Germinal center (tissue), 1 donor: ENCODE measurements at regions not wholly inside any gene's neighbourhood (a gene's known extent, or its start where the extent isn't known, plus 50 kb on each side); places are given as distances from the start of the nearest gene placed in this dataset.
"Not testable (repeated sequence)": the region's sequence is repeated elsewhere in the genome, so short reads cannot be mapped to it uniquely, and the experiment has no call there.

Experiments used
- DNase-seq: peaks from one replicate; pipeline ENCODE4 v3.0.0; 2012; ENCODE audit warnings: mixed read lengths, low spot score

DNA sequence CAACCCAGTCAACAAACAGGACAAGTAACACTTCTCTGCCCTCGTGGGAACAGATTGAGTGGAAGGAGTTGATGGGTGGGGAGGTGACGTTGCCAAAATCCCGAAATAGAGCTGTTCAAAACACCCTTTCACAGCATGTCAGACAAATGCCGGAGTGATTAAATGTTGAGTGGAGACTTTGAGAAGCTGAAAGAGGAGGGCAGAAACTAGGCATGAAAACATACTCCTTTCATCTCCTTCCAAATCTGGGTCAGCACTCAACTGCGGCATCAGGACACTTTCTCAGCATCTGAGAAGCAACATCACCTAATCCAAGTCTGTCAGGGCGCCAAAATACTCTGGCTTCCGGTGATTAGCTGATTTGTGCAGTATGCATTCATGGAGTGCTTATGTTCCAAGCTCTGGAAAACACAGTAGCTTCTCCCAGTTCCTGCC lies 51.5 kb upstream of the MRI1 start:
- no peak for DNase-seq

DNA sequence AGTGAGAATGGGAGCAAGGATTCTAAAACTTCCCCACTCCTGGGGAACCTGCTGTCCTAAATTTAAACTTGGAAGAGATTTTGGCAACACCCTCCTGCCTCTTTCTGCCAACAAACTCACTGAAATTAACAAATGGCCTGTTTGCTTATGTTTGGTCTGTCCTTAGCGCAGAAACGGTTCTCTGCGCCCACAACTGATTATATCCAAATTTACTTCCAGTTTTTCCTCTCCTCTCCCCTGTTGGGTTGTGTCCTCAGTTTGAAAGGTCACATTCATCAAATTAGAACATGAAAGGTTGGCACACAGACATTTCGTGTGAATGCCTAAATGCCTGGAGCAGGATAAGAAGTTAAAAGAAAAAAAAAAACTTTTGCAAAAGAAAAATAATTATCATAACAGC lies 56.4 kb upstream of the MRI1 start:
- DNase-seq = no peak

DNA sequence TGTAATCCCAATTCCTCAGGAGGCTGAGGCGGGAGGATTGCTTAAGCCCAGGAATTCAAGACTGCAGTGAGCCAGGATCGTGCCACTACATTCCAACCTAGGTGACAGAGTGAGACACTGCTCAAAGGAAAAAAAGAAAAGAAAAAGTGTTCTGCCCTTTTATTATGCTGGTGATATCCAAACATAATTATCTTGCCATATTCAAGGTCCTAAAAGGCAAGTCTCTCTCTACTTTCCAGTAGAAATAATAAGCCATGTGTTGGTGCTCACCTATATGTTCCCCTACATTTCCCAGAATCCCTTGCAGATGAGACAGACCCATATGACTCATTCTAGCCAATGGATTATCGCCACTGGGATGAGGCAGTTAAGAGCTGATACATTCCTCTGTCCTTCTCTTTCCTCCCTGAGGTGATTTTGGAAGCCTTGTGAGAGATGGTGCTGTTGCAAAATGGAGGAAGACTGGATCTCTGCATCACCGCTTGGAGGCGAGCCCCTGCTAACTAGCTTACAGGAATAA lies 58.3 kb upstream of the MRI1 start:
- no peak for DNase-seq

DNA sequence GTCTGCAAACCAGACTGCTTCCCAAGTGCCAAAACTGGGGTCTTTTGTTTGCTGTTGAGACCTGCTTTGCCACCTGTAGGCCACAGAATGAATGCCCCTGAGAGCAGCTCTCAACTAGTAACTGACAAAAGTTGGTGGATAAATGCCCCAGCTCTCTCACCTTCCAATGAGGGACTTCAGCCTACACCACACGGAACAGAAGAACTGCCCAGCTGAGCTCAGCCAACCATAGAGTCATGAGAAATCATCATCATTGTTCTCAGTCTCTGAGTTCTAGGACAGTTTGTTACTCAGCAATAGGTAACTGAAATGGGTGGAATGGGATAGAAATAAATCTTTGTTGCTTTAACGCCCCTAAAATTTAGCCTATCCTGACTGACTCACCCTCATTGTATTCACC lies 59.1 kb upstream of the MRI1 start:
- no peak for DNase-seq

DNA sequence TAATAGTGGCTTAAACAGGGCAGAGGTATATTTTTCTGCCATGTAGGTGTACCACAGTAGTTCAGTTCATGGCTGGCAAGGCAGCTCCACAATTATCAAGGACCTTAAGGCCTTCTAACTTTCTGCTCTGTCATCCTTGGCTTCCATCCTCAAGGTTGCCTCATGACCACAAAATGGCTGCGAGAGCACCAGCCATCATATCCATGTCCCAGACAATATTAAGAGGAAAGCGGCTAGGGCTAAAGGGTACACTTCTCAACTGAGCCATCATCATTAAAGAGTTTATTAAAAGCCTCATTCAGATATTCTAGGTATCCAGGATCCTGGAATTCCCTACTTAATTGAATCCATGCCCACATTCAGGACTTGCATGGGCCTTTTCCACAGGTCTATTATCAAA lies 62.7 kb upstream of the MRI1 start:
- DNase-seq = no peak

DNA sequence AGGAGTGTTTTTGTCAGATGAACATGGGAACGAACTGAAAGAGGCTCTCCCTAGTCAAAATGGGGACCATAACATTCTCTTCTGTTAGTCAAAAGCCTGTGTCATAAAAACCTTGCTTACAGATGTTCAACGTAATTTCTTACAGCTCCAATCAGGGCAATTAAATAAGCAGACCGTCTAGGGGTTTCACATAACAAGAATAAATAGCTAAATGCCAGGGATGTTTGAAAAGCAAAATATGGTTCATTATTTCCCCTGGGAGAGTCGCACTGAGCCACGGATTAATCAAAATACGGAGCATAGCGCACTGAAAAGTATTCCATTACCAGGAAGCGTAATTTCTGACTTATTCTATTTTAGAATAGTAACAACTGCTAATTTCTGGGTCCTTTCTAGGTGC lies 63.7 kb upstream of the MRI1 start:
- no peak for DNase-seq

DNA sequence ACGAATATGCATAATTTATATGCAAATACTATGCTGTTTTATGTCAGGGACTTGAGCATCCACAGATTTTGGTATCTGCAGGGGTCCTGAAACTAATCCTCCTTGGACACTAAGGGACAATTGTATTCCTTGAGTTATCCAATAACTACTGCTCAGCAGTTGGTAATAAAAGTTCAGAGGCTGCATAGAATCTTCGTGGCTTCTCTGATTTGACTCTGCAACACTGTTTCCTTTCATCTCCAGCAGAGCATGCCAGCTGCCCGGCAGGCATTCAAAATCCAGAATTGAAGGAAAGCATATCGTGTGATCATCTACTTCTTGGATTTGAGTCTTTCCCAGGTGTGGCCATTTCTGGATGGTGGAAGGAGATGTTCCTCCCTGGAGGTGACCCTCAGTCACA lies 64.5 kb upstream of the MRI1 start:
- no peak for DNase-seq

DNA sequence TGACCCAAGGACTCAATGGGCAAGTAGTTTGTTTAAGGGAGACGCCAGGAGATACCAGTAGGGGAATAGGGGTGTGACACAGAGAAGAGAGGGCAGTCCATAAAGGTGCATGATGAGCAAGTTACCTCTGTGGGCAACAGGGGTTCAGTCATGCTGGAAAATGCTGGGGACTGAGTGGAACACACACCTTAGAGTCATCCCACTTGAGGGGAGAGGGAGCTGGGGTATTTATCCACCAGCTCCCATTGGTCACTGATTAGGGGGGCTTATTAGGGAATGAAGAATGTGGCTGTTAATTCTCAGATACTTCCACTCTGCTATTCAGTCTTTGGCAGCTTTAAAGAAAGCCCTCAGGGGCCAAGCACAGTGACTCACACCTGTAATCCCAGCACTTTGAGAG lies 67.5 kb upstream of the MRI1 start:
- no peak for DNase-seq

DNA sequence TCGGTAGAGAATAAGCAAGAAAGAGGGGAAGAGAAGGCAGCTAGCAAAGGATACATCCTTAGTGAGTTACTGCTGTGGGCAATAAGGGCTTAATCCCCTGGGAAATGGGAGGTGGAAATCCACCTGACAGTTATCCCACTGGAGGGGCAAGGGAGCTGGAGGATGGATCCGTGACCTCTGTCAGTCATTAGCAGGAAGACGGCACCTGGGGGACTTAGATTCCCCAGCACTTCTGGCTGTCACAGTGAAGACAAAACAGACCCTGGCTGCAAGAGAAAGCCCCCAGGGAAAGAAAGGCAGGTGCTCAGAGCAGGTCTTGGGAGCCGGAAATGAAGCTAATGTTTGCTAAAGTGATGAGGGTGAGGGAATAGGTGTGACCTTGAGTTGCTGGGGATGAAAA lies 70.4 kb upstream of the MRI1 start:
- no peak for DNase-seq

DNA sequence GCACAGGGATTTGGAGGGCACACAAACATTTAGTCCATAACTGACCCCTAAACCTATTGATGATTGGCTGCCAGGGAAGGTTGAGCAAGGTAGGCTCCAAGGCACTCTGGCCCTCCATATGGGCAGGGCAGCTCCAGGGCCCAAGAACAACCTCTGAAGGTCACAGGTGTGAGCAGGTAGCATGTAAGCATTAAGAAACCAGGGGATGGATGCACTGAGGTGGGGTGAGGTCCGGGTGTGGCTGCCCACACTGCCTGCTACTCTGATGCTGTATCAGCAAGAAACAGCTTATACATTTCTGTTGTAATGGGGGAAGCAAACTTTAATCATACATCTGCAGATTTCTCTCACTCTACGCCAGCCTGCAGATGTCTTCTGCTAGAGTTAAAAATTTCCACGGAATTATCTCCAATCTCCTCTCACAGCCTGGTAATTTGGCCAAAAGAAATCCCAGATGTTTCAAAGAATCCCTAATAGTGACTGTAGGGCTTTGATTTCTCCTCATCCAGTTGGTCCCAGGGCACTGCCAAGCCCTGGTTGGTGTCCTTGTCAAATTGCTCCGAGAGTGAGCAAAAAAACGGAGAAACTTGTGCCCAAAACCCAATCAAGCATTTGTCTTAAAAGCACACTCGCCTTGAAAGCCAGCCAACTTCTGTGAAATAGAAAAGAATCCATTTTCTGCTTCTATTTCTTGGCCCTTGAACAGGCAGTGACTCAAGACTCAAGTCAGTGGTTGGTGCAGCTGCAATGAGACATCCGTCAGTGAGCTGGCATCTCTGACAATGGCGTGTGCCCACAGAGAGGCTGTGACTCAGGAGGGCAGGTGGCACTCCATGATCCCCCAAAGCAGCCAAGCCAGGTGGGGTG lies 72.5 kb upstream of the MRI1 start:
- DNase-seq = no peak

DNA sequence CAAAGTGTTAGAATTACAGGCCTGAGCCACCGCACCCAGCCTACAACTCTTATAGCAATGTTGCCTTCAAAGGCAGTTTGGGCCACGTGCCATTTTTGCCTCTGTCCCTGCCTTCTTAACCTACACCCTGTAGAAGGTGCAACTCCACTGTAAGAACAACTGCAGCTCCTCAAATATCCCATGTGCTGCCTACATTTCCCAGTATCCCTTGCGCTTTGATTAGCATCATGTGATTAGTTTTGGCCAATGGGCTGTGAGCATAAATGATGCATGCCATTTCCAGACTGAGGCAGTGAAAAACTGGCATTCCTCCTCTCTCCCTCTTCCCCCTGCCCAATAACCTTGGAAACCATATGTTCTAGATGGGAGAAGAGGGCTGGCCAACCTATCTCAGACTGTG lies 75.2 kb upstream of the MRI1 start:
- peak; percentile 47 for DNase-seq

DNA sequence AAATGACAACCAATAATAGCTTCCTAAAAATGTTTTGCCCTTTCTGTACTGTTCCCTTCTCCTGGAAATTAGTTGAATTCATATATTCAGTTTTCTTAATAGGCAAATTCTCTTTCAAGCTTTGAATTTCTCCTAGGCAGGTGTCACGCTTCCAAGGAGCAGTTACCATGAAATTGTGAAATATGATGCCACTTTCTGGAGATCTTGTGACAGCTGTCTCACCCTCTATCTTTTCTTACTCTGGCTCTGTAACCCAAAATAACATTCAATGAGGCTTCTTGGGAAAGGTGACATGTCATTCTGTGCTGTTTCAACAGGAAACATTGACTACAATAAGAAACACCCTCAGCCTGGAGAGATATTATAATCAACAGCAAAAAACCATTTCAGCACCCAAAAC lies 80.3 kb upstream of the MRI1 start:
- no peak for DNase-seq

DNA sequence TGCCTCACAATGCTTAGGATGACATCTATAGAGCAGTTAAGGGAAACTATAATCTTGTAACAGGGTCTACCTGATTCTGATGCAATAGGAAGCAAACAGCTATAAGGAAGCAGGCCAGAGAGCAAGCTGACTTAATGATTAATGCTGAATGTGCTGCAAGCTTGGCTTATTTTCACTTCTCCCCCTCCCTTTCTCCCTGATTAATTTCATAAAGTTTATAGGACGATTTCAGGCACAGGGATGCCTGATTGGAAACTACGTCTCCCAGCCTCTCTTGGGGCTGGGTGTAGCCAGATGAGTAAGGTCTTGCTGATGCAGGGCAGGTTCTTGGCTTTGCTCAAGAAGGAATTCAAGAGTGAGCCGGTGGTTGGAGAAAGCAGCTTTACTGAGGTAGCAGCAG lies 82.8 kb upstream of the MRI1 start:
- no peak for DNase-seq

DNA sequence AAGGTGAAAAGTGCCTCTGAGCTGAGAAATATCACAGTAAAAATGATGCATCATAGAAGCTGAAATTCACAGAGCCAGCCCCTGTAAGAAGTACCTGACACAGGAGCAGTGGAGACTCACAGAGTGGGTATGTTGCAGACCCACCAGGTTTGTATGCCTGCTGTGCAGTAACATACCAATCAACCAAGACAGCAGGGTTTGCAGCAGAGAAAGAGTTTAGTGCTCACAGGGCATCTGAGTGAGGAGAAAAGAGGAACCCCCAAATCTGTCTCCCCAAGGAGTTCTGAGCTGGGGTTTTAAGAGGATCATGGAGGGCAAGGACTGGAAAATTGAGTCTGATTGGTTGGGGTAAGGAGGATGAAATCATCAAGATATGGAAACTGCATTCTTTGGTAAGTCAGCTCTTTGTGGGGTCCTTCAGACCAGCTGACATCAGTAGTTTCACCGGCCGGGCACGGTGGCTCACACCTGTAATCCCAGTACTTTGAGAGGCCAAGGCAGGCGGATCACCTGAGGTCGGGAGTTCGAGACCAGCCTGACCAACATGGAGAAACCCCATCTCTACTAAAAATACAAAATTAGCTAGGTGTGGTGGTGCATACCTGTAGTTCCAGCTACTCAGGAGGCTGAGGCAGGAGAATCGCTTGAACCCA lies 83.5 kb upstream of the MRI1 start:
- DNase-seq = not testable (repeated sequence)

DNA sequence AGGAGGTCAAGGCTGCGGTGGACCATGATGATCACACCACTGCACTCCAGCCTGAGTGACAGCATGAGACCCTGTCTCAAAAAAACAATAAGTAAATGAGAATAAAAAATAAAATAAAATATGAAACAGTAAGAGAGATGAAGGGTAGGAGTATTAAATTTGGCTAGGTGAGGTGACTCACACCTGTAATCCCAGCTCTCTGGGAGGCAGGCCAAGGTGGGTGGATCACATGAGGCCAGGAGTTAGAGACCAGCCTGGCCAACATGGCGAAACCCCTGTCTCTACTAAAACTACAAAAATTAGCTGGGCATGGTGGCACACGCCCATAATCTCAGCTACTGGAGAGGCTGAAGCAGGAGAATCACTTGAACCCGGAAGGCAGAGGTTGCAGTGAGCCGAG lies 87.4 kb upstream of the MRI1 start:
- DNase-seq = not testable (repeated sequence)

DNA sequence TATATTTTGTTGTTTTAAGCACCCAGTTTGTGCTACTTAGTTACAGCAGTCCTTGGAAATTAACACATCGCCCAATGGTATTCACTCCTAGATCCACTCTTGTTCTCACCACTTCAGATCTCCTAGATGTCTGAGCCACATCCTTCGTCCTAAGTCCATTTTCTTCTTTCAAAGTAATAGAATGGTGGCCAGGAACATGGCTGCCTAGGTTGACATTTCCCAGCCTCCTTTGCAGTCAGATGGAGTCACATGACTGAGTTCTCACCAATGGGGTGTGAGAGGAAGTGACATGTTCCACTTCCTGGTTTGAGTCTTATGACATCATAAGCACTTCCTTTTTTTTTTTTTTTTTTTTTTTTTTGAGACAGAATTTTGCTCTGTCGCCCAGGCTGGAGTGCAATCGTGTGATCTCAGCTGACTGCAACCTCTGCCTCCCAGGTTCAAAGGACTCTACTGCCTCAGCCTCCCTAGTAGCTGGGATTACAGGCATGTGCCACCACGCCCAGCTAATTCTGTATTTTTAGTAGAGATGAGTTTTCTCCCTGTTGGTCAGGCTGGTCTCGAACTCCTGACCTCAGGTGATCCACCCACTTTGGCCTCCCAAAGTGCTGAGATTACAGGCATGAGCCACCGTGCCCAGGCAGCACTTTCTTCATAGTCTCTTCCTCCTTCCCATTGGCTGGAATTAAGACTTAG lies 91.7 kb upstream of the MRI1 start:
- DNase-seq = peak; percentile 12

DNA sequence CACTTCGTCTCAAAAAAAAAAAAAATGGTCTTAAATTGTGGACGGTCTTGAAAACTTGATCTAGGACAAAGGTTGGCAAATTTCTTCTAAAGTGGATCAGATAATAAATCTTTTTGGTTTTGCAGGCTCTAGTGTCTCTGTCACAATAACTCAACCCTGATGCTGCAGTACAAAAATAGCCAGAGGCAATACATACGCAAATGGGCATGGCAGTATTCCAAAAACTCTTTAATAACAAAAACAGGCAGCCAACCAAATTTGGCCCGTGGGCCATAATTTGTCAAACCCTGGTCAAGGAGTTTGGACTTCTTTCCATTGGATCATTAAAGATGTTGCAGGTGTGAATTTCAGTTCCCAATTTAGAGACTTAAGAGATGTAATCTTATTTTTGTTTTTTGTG lies 93.5 kb upstream of the MRI1 start:
- no peak for DNase-seq

DNA sequence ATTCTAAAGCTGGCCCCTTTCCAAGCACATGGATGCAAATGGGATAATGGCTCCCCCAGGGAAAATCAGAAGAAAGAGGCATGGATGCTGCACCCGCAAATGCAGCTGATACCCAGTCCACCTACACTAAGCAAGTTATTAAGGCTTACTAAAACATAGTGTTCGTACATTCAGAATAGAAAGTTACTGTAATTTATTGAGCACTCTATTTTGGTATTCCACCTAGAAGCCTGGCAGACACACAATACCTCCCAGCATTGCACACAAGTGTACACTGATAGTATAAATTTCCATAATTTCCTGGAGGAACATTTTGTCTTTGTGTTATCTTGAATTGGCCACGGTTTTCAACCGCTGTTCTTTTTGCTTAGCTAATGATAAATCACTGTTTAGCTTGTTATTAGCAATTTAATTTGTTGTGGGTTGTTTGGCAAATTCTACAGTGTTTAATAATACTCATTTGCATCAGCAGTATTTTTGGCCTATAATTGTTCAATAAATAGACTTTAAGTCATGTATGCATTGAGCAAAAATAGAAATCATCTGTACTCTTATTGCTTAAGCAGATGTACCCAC lies 94.5 kb upstream of the MRI1 start:
- no peak for DNase-seq

DNA sequence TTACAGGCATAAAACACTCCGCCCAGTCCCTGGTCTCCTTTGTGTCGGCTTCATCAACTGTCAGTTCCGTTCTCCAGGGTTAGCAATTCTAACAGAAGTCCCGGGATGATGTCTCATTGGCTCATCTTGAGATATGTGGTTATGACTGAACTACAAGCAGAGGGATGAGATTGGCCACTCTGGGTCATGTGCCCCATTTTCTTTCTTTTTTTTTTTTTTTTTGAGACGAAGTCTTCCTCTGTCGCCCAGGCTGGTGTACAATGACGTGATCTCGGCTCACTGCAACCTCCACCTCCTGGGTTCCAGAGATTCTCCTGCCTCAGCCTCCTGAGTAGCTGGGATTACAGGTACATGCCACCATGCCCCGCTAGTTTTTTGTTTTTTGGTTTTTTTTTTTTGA lies 95.4 kb upstream of the MRI1 start:
- DNase-seq = no peak

DNA sequence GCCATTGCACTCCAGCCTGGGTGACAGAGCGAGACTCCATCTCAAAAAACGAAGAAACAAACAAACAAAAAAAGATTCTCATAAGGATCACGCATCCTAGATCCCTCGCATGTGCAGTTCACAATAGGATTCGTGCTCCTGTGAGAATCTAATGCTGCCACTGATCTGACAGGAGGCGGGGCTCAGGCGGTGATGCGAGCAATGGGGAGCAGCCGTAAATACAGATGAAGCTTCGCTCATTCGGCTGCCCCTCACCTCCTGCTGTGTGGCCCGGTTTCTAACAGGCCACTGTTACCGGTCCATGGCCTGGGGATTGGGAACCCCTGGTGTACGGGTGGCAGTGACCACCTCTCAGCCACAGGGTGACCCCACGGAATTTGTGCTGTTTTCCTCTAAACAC lies 98.2 kb upstream of the MRI1 start:
- DNase-seq = no peak

DNA sequence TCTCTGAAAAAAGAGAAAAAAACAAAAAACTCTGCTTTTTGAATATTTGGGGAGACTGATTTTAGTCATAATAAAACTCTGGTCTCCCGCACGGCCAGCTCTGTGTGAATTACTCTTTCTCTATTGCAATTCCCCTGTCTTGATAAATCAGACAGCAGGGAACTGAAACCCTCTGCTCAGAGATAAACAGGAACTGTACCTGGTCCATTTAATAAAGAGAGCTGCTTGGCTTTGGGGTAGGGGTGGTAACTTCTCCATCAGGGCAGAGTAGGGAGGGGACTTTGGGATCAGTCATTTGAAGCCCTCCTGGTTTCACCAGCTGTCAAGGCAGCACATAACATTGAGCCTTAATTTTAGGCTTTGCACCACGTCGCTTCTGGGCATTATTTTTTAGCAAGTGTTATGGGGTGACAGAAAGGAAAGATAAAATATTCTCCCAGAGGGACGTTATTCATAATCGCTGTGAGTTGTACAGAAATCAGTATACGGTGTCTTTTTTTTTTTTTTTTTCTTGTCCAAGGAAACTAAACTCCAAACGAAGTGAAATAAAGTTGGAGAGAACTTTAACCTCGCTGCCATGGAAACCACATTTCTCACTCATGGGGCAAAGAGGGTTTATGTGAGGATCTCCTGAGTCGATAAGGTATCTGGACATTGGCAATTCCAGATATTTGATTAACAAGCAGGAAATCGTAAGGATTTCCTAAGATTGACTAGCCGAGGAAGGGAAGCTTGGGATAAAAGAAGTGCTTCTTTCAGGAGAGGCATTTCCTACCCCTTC lies 99.0 kb upstream of the MRI1 start:
- DNase-seq = peak; percentile 31
